ENCODE measurements at regions not wholly inside any gene's neighbourhood (a gene's known extent, or its start where the extent isn't known, plus 50 kb on each side); places are given as distances from the start of the nearest gene placed in this dataset.

DNA sequence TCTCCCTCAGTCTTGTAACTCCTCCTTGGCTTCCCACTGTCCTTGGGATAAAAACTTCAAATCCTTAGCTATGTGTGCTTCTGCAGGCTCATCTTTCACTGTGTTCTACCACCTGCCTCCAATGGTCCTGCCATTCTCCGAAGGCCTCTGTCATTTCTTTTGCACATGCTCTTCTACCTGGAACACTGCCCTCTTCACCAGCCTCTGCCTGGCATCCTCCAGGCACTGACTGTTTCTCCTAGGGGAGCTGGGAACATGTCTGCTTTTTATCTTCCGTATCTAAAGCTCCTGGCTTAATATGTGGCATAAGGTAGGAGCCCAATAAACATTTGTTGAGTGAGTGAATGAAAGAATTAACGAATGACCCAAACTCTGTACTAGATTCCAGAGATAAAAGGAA lies 603.3 kb upstream of the TMEM132C start:
- DNase-seq (ENCODE audit: low read depth in 2 of 2), result no peak

DNA sequence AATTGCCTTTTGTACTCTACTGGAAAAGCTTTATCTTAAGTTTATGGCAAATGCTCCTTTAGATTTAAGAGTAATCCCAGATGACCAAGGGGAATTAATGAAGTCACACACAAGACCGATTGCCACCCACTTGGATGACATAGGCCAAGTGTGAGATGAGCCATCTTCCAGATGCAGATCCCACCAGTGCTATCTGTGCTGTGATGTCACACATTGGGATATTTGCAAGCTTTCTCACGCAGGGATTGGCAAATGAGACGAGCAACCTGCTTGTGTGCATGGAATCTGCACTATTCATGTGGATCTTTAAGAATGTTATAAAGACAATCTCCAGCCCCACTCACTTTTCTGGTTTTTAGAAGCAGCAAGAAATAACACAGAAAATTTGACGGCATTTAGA lies 602.1 kb upstream of the TMEM132C start:
- no peak for DNase-seq (ENCODE audit: low read depth in 2 of 2)

DNA sequence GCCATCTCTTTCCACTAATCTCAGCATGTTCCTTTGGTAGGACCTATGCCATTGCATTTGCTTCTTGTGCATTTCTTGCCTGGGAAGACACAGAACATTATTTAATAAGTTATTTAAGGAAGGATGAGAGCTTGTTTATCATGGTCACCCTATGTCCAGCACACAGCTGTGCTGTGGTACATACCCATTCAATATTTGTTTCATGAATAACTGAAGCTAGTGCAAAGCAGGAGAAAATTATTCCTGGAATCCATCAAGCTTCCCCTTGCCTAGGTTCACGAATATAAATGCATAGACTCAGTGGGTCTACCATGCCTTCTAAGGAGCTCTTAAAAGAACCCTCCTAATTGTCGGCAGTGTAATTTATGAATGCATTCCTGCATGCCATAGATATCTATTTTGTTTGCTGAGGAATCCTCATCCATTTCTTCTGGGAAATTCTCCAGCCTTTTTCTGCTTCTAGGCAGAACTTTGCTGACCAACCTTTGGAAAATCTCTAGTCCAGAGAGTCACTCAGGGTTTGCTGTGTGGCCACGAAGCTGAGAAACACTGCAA lies 599.8 kb upstream of the TMEM132C start:
- DNase-seq (ENCODE audit: low read depth in 2 of 2), result no peak

DNA sequence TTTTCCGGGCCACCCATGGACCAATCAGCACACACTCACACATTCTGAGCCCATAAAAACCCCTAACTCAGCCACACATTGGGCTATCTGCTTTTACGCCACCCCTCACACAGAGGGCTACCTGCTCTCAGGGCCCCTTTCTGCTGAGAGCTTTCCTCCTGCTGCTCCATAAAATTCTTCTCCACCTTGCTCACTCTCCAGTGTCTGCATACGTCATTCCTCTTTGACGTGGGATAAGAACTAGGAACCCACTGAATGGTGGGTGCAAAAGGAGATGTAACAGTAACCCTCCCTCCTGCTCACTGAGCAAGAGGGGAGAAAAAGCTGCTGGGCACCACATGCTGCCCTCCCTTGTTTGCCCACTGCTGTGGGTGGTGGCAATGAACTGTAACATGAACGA lies 596.7 kb upstream of the TMEM132C start:
- no peak for DNase-seq (ENCODE audit: low read depth in 2 of 2)

DNA sequence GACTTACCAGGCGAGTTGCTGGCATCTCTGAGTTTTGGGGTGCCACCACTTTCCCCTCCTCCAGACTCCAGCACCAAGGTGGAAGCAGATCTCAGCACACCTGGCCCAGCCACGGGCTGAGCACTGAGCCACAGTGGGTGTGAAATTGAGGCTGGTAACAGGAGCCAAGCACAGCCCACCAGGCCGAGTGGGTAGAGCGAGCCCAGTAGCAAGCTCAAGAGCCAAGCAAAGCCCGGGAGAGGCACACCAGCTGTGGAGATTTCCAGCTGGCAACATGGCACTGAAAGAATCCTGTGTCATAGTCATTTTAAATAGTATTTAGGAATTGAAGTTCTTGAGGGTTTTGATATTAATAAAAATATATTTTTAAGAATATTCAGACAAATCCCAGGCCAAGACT lies 596.2 kb upstream of the TMEM132C start:
- DNase-seq (ENCODE audit: low read depth in 2 of 2), result no peak

DNA sequence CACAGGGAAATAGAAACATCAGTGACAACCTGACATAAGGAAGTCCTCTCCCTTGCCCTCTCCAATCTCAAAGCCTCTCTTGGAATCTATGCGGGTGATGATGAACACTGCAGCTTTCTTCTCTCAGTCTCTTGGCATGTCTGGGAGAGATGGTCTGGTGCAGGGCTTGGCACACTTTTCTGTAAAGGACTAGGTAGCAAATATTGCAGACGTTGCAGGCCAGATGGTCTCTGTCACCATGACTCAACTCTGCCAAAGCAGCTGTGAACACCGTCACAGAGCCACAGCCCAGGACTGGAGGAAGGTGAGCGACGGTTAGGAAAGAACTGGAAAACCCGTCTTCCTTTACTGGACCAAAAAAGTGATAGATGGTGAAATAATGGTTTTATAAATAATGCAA lies 591.0 kb upstream of the TMEM132C start:
- DNase-seq (ENCODE audit: low read depth in 2 of 2), result no peak

DNA sequence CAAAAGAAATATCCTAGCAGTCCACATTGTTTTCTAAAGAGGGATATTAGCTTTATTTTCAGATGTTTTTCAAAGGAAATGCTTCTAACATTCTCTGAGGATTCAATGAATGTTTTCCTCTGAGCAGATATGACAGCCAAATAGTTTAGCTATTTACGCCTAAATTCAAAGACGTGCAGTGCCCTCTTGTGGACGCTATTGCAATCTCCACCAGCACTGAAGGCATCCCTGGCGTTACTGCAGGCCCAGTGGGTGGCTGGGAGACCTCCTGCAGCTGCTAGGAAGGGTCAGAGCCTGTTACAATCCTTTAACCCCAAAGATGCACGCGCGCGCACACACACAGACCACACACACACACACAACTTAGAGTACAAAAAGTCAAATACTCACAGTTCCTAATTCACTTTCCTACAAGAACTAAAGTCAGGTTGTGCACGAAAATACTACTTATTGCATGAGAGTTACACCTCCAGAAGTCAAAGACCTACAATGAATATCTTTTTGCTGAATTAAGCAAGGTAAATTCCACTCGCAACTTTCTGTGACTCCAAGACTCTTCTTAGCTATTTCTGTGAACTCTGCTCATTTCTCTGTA lies 589.3 kb upstream of the TMEM132C start:
- peak; percentile 61 to 68 for DNase-seq (ENCODE audit: low read depth in 2 of 2)

DNA sequence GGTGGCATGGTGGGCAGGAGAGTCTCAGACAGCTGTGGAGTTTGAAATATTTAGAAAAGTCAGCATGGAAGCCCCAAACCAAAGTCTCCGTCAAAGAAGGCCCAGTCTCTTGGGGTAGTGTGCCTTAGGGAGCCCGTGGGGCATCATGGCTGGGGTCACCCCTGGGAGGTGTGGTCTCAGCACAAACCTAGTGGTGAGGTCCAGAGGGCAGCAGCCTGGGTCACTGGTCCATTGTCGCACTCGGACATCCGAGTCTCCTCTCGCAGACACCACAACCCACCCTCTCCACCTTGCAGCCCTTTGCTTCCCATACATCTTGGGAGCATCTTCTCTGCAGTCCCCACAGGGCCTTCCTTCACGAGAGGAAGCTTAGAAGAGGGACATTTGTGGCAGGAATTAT lies 588.0 kb upstream of the TMEM132C start:
- DNase-seq (ENCODE audit: low read depth in 2 of 2), result no peak

DNA sequence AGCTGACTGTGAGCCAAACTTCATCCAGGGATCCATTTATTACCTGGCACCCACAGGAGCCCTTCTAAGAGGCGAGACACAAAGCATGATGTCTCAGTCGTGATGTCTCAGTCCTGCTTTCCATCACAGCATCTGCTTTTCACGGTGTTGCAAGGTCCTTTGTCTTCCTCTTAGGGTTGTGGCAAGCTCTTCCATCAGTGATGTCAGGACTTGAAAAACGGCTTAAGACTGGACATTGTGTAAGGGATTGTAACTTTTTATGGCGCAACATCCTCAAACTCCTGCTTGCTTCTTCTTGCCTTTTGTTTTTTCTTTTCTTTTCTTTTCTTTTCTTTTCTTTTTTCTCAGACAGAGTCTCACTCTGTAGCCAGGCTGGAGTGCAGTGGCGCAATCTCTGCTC lies 586.5 kb upstream of the TMEM132C start:
- no peak for DNase-seq (ENCODE audit: low read depth in 2 of 2)

DNA sequence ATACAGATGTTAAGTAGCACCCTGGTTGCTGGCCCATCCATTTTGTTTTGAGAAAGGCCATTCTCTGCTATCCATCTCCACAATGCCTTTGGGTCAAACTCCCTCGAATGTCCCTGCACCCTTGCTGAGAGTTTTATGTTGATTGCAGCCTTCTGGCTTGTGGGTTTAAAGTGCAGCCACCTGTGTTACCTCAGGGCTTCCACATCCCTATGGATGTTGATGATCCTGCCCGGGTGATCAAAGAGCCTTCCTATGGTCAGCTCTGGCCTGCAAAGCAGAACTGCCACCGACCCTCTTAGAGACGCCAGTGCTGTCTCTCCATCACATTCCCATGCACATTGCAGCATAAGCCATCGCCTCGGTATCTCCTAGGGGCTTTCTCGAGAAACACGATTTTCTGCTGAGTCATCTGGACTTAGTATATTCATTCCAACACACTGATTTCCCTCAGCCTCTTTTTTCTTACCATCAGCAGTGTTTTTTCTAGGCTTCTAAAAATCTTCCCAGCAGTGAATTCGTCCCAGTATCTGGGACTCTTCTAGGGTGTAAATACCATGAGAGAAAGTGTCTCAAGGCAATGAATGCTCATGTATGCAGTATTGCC lies 585.7 kb upstream of the TMEM132C start:
- DNase-seq (ENCODE audit: low read depth in 2 of 2), result no peak

DNA sequence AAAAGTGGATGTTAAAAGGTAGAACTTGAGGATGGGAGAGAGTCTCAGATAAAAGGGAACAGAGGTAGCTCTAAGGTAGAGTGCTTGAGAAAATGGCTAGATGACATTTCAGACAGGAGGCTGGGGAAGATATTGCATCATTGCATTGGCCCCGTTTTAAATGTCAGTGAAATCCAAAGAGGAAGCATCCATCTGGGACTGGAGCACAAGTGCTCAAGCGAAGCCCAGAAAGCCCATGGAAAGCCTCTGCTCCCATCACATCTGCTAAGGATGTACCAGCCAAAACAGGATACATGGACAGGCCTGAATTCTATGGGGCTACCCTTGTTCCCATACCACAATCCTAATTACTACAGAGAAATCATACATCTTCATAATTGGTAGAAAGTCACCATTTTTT lies 581.5 kb upstream of the TMEM132C start:
- DNase-seq (ENCODE audit: low read depth in 2 of 2), result no peak

DNA sequence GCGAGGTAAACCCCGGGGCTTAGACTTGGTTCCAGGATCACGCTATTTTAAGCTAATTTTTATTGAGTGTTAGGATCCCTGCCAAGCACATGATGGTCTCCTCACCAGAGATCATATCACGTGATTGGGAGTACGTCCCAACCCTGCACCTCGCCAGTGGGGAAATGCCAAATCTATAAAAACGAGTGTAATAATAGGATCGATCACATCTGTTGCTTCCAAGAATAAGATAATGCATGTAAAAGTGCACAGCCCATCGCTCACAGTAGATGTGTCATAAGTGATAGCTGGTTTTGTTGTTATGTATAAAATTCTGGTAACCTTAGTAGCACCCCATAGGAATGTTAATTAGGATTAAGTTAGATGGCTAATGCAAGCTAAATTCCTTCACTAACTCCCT lies 581.0 kb upstream of the TMEM132C start:
- DNase-seq (ENCODE audit: low read depth in 2 of 2), result peak in 1 of 2 experiments; percentile 15

DNA sequence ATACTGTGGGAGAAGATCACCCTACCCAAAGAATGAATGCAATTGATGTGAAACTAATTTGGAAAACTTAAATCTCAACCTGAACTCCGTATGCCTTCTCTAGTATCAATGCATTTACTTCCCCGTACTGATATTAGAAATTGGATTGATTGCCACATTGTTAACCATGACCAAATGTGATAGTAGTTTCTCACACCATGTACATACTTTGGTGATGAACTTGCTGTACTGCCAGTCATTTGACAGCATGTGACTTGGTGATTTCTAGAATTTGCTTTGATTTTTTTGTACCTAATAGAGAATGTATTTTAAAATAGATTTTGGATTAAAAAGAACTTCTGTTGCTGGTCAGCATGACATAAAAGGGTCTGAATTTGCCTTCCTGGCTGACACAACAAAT lies 579.8 kb upstream of the TMEM132C start:
- DNase-seq (ENCODE audit: low read depth in 2 of 2), result no peak

DNA sequence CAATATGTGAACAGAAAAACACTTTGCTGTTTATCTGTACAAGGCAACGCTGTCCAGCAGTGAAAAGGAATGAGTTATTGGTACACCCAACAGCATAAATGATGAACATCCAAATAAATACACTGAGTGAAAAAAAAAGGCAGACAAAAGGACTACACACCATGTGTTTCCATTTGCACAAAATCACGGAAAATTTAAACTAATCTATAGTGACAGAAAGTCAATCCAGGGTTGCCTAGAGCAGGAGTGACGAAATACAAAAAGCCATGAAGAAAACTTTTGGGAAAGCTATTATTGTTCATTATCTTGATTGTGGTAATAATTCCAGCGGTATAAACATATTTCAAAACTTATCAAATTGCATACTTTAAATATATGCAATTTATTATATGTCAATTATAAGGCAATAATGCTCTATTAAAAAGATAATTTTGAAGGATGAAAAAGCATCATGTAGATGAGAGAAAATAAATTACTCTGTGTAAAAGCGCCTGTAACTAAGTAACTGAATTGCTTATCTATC lies 578.0 kb upstream of the TMEM132C start:
- DNase-seq (ENCODE audit: low read depth in 2 of 2), result no peak

DNA sequence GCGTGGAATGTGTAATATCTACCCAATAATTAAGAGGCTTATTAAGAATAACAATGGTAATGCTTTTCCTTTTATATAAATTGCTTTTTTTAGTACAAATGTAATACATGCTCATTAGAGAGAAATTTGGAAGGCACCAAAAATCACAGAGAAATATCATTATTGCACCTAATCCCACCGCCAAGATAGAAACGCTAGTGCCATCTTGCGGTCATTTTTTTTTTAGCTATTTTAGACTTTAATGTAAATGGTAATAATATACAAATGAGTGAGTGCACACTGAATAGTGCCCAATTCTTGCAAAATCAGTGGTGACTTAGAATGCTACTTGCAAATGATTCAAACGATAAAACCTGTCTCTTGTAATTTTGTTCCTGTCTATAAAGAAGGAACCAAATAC lies 576.8 kb upstream of the TMEM132C start:
- no peak for DNase-seq (ENCODE audit: low read depth in 2 of 2)

DNA sequence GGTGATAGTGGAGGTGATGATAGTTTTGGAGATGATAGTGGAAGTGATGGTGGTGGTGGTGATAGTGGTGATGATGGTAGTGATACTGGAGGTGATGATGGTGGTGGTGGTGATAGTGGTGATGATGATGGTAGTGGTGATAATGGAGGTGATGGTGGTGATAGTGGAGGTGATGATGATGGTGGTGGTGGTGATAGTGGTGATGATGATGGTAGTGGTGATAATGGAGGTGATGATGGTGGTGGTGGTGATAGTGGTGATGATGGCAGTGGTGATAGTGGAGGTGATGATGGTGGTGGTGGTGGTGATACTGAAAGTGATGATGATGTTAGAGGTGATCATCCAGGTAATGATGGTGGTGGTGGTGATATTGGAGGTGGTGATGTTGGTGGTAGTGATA lies 570.0 kb upstream of the TMEM132C start:
- no peak for DNase-seq (ENCODE audit: low read depth in 2 of 2)

DNA sequence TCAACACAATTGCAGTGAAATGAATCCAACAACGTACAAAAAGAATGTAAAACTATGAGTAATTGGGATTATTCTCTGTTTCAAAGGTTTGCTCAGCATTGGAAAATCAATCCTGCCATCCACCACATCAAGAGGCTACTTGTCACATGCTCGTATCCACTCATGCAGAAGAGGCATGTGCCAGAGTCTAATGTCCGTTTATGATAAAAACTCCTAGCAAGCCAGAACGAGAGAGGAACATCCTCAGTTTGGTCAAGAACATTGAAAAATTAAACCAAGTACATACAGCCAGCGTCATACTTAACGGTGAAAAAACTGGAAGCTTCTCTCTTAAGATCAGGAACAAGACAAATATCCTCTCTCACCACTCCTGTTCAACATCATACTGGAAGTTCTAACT lies 563.9 kb upstream of the TMEM132C start:
- DNase-seq (ENCODE audit: low read depth in 2 of 2), result no peak

DNA sequence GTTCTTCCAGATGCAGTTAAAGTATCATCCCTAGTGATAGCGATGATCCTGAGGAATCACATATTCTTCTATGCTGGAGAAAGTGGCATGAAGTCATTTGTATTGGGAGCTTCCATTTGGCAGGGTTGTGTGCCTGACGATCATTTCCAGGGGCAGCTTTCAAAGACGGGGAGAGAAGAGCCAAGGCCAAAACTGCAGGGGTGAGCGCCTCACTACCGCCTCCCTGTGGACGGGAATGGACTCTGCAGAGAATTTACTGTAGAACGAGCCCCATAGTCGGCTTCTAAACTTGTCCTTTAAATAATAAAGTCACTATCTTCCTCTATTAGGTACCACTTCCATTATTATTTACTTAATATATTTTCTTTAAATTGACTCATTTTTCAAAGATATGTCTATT lies 555.9 kb upstream of the TMEM132C start:
- DNase-seq (ENCODE audit: low read depth in 2 of 2), result no peak

DNA sequence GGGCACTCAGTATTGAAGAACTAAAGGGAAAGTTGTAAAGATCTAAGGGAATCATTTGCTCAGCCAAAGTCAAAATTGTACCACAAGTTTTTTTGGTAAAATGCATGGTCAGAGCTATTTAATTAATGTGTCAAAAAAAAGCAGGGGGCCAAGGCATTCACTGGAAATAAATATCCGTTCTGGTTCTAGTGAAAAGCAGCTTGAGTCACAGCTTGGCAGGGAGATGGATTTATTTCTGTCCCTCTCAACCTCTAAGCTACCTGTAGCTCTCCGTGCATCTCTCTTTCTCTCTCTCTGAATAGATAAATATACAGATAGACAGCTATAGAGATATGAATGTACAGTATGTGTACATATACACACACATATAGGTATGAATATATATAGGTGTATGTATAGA lies 554.4 kb upstream of the TMEM132C start:
- no peak for DNase-seq (ENCODE audit: low read depth in 2 of 2)

DNA sequence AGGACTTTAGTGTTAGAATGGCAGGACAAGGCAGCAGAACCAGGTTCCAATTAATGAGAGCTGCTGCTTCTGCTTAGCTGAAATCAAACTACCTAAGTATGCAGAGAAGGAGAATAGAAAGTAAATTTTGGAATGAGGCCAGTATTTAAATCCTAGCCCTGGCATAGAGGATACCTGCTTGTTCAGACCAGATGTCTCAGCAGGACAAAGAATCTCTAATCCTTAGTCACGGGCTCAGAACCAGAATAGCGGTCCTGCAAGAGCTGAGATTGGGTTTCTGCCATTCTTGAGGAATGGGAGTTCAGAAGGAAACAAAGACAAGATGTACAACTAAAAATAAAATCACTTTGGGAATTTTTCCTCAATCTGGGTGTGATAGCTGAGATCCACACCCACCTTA lies 550.8 kb upstream of the TMEM132C start:
- no peak for DNase-seq (ENCODE audit: low read depth in 2 of 2)

DNA sequence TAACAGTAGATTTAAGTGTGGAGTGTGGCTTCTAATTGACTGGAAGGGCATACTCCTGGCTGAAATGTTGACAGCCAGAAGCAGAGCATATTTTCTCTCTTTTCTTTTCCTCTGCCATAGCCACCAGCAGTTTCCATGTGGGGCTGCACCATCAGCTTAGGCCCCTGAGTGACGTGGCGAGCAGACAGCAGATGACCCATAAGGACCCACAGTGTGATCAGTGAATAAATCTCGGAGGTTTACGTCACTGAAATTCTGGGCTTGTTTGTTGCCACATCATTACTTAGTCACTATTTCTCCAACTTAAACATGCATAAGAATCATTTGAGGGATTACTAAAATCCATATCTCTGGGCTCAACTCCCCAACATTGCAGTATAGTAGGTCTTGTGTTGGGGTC lies 549.7 kb upstream of the TMEM132C start:
- no peak for DNase-seq (ENCODE audit: low read depth in 2 of 2)

DNA sequence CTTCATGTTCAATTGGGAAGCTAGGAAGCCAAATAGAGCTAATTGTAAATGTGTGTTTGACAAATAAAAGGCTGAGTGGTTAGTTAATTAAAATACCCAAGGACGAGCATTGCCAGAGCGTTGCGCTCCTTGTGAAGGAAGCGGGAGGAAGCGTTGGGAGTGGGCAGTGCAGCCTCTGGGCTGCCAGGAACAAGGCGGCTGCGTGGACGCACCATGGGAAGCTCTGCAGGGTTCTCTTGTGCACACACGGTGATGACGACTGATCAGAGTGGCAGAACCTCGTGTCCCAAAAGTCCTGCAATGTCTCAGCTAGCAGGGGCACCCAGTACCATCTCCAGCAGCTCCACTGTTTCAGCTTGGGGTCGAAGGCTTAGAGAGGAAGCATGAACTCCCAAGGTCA lies 546.6 kb upstream of the TMEM132C start:
- no peak for DNase-seq (ENCODE audit: low read depth in 2 of 2)

DNA sequence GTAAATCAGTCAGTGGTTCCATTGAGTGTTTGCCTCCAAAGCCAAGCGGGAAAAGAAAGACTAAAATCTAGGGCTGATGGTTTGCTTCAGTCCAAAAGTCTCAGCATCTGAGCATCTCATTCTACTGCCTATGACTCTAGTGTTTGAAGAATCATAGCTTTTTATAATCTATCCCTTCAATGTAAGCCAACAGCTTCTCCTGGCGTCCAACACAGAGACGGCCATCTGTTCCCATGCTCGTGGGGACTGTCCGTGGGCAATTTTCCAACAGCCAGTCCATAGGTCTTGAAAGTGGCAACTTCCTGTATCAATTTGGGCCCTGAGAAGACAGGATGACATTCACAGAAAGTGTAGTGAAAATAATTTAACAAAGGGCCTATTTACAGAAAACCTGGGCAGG lies 544.4 kb upstream of the TMEM132C start:
- DNase-seq (ENCODE audit: low read depth in 2 of 2), result no peak

DNA sequence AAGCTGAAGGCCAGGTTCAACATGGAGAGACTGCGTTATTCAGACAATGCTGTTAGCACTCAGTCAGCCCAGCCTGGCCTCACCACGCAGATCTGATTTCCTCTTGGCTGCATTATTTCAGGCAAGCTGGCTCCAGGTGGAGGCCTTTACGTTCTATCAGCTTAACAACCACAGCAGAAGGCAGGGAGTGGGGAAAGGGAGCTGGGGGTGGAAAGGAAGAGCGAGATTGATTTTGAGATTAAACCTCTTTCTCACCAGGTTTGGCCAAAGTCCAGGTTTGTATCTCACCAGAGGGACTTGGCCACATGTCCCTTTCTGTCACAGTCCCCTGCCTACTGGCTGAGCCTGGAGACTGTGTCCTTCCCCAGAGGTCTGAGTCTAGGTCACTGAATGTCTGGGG lies 543.7 kb upstream of the TMEM132C start:
- no peak for DNase-seq (ENCODE audit: low read depth in 2 of 2)
